ENCODE measurements at regions not wholly inside any gene's neighbourhood (a gene's known extent, or its start where the extent isn't known, plus 50 kb on each side); places are given as distances from the start of the nearest gene placed in this dataset.

GRCh38 chr5:38720554-38721361 lies 125.1 kb upstream of the OSMR start:
- no peak for DNase-seq

GRCh38 chr5:38722918-38723317 lies 122.9 kb upstream of the OSMR start:
- no peak for DNase-seq

- no peak for DNase-seq
These were observed 122.4 kb upstream of the OSMR start for GRCh38 chr5:38723426-38723825.

GRCh38 chr5:38724301-38725030 lies 121.3 kb upstream of the OSMR start:
- no peak for DNase-seq

- no peak for DNase-seq
These were observed 120.4 kb upstream of the OSMR start for GRCh38 chr5:38725371-38725865.

- DNase-seq: no peak
These were observed 119.5 kb upstream of the OSMR start for GRCh38 chr5:38726279-38726678.

GRCh38 chr5:38728029-38728428 lies 117.8 kb upstream of the OSMR start:
- no peak for DNase-seq

GRCh38 chr5:38731461-38731860 lies 114.4 kb upstream of the OSMR start:
- DNase-seq: no peak

GRCh38 chr5:38734353-38734752 lies 111.5 kb upstream of the OSMR start:
- DNase-seq: no peak

- DNase-seq: no peak
These were observed 109.7 kb upstream of the OSMR start for GRCh38 chr5:38736089-38736488.

- no peak for DNase-seq
These were observed 107.8 kb upstream of the OSMR start for GRCh38 chr5:38737976-38738375.

GRCh38 chr5:38739011-38739704 lies 106.7 kb upstream of the OSMR start:
- no peak for DNase-seq

GRCh38 chr5:38739705-38740045 lies 106.1 kb upstream of the OSMR start:
- DNase-seq: no peak

- no peak for DNase-seq
These were observed 103.0 kb upstream of the OSMR start for GRCh38 chr5:38742821-38743220.

- no peak for DNase-seq
These were observed 102.2 kb upstream of the OSMR start for GRCh38 chr5:38743562-38743961.

- DNase-seq: no peak
These were observed 99.7 kb upstream of the OSMR start for GRCh38 chr5:38745836-38746732.

- no peak for DNase-seq
These were observed 96.0 kb upstream of the OSMR start for GRCh38 chr5:38749861-38750260.

GRCh38 chr5:38751103-38751502 lies 94.7 kb upstream of the OSMR start:
- no peak for DNase-seq

GRCh38 chr5:38752012-38752536 lies 93.7 kb upstream of the OSMR start:
- DNase-seq: no peak

GRCh38 chr5:38752622-38753021 lies 93.2 kb upstream of the OSMR start:
- DNase-seq: no peak

- DNase-seq: no peak
These were observed 92.7 kb upstream of the OSMR start for GRCh38 chr5:38753141-38753540.

GRCh38 chr5:38753776-38754175 lies 92.0 kb upstream of the OSMR start:
- no peak for DNase-seq
